ENCODE measurements at regions not wholly inside any gene's neighbourhood (a gene's known extent, or its start where the extent isn't known, plus 50 kb on each side); places are given as distances from the start of the nearest gene placed in this dataset.
"Not testable (repeated sequence)": the region's sequence is repeated elsewhere in the genome, so short reads cannot be mapped to it uniquely, and the experiment has no call there.

DNA sequence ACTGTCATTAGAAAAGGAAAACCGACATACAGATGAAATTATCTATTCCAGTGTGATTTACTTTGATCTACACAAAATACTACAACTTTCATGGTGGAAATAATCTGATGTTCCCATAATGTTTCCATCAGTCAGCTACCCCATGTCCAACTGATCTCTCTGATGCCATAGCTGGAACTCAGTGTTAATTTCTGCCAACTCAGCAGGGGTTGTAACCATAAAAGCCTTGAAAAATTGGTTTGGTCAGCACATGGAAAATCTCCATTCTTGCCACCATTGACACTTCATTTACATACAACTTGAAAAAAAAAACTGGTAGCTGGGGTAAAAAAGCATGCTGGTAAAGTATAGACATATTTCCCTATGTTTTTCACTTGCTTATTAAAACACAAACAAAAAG lies 1463.7 kb downstream of the OTOL1 start:
- DNase-seq (ENCODE audit: low spot score) = no peak
- TF ChIP-seq, protein P1, sequence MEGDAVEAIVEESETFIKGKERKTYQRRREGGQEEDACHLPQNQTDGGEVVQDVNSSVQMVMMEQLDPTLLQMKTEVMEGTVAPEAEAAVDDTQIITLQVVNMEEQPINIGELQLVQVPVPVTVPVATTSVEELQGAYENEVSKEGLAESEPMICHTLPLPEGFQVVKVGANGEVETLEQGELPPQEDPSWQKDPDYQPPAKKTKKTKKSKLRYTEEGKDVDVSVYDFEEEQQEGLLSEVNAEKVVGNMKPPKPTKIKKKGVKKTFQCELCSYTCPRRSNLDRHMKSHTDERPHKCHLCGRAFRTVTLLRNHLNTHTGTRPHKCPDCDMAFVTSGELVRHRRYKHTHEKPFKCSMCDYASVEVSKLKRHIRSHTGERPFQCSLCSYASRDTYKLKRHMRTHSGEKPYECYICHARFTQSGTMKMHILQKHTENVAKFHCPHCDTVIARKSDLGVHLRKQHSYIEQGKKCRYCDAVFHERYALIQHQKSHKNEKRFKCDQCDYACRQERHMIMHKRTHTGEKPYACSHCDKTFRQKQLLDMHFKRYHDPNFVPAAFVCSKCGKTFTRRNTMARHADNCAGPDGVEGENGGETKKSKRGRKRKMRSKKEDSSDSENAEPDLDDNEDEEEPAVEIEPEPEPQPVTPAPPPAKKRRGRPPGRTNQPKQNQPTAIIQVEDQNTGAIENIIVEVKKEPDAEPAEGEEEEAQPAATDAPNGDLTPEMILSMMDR (IDR thresholded peaks at IDR 0.05; ENCODE audit: extremely low read depth, missing control alignments) = no peak

DNA sequence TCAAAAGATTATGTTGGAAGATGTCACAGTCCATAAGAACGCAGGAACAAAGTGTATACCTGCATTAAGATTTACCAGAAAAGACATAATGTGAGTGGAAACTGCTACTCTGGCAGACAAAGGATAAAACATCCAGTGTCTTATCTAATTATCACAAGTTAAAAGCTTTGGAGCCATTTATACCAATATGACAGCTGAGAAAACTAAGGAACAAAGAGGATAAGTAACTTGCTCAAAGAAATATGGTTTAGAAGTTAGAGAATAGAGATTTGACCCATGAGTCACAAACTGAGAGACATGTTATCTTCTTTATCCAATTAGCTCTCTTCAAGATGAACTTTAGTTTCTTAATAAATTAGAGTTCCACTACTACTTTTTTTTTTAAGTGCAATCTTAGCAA lies 1473.7 kb downstream of the OTOL1 start:
- TF ChIP-seq, protein P1 (IDR thresholded peaks at IDR 0.05; ENCODE audit: extremely low read depth, missing control alignments) = no peak
- DNase-seq (ENCODE audit: low spot score) = no peak

DNA sequence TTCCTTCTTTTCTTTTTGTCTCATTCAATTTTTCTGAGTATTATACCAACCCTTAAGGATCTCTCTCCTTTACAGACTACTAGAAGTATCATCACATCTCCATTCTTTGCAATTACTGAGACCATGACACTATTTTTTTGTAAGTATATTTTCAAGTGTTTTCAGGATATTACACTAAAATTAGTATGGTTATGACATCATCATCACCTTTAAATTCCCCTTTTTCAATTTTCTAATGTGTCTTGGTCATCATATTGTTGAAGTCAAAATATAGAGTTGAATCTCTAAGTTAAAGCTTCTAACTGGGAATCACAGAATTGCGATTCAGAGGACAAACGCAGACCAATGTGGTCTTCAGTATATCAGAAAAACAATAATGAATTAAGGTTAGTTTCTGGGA lies 1475.1 kb downstream of the OTOL1 start:
- TF ChIP-seq, protein P1 (IDR thresholded peaks at IDR 0.05; ENCODE audit: extremely low read depth, missing control alignments) = no peak
- DNase-seq (ENCODE audit: low spot score) = no peak

DNA sequence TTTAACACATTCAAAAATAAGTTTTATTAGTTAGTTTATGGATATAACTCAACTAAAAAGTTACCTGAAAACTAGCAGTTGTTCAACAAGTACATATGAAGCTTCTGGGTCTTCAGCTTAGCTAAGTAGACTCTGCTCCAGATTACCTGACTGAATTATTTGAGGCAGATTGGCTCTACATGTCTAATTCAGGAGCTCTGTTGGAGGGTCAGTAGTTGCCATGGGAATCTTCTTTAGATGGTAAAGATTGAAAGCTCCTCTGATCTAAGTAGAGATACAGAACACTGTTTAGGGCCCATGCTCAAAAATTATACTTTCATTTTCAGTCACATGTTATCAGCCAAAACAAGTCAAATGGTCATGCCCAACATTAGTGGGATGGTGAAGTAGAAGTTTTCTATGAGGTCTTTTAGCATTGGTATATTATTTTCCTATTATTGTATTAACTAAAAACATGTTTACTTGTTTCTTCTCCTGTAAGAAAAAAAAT lies 1476.9 kb downstream of the OTOL1 start:
- DNase-seq (ENCODE audit: low spot score) = no peak
- TF ChIP-seq, protein P1 (IDR thresholded peaks at IDR 0.05; ENCODE audit: extremely low read depth, missing control alignments) = no peak

DNA sequence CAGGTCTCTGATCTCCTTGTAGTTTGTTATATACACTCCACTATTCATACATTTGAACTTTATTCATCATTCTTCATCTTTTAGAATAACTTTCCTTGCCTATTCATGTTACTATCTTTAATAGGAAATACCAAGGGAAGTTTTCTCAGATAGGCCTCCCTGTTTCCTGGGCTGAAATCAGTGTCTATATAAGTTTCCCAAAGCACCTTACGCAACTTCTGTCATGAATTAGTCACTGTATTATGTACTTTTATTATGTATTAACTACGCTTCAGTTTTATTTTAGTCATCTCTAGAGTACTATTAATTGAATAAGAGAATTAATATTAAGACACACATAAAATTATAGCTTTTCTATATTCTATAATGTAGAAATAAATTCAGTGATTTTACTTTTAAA lies 1481.5 kb downstream of the OTOL1 start:
- DNase-seq (ENCODE audit: low spot score) = no peak

DNA sequence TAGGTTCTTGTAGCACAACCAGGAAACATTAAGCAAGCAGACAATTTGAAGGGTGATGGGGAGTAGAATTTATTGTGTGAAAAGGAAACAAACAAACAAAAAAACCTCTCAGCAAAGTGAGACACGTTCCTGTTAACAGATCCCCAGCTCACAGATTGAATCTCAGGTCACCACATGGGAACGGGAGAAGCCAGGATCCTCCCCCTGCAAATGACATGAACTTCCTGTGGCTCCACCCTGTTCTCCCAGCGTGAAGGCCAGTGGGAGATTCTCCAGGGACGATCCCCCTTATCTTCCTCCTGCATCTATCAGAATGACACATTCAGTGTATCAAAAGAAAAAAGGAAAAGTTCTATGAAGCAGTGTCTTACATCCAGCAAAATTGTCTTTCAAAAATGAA lies 1488.1 kb downstream of the OTOL1 start:
- no peak for DNase-seq (ENCODE audit: low spot score)
- TF ChIP-seq, protein P1 (IDR thresholded peaks at IDR 0.05; ENCODE audit: extremely low read depth, missing control alignments) = no peak

More for the DNA sequence above, 1481.5 kb downstream of the OTOL1 start:
- TF ChIP-seq, protein P1 (IDR thresholded peaks at IDR 0.05; ENCODE audit: extremely low read depth, missing control alignments) = no peak

DNA sequence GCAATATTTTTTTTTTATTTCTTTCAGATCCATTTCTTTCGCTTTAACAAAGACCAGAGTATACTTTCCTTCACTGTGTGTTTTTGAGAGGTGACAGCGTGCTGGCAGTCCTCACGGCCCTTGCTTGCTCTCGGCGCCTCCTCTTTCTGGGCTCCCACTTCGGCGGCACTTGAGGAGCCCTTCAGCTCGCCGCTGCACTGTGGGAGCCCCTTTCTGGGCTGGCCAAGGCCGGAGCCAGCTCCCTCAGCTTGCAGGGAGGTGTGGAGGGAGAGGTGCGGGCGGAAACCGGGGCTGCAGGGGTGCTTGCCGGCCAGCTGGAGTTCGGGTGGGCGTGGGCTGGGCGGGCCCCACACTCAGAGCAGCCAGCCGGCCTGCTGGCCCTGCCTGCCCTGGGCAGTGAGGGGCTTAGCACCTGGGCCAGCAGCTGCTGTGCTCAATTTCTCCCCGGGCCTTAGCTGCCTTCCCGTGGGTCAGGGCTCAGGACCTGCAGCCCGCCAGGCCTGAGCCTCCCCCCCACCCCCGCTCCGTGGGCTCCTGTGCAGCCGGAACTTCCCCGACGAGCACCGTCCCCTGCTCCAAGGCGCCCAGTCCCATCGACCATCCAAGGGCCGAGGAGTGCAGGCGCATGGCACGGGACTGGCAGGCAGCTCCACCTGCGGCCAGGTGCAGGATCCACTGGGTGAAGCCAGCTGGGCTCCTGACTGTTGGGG lies 1490.6 kb downstream of the OTOL1 start:
- DNase-seq (ENCODE audit: low spot score) = not testable (repeated sequence)

DNA sequence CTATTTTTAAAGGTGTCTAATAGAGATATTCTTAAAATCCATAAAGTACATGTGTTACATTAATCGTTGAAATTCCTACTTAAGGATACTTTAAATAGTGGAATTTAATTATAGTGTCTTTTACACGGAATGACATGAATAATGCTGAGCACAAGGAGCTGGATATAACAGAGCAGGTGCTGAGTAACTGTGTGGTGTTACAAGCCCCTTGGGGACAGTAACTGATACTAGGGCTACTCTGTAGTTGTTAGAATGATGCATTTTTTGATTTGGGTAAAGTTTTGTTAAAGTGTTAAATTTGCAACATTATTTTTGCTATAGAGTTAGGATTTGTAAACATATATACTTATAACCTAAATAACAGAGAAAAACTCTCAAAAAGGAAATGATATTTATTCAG lies 1496.1 kb downstream of the OTOL1 start:
- DNase-seq (ENCODE audit: low spot score) = no peak
- TF ChIP-seq, protein P1 (IDR thresholded peaks at IDR 0.05; ENCODE audit: extremely low read depth, missing control alignments) = no peak
